Fibroblast of skin of left biceps (primary cell): ENCODE measurements at regions not wholly inside any gene's neighbourhood (a gene's known extent, or its start where the extent isn't known, plus 50 kb on each side); places are given as distances from the start of the nearest gene placed in this dataset.
"Not testable (repeated sequence)": the region's sequence is repeated elsewhere in the genome, so short reads cannot be mapped to it uniquely, and the experiment has no call there.

Experiments
- DNase-seq, 2 experiments: peaks; one replicate each; pipeline ENCODE4 v3.0.0-alpha.2; 2013; ENCODE audit warnings: low read depth in 2 of 2

DNA sequence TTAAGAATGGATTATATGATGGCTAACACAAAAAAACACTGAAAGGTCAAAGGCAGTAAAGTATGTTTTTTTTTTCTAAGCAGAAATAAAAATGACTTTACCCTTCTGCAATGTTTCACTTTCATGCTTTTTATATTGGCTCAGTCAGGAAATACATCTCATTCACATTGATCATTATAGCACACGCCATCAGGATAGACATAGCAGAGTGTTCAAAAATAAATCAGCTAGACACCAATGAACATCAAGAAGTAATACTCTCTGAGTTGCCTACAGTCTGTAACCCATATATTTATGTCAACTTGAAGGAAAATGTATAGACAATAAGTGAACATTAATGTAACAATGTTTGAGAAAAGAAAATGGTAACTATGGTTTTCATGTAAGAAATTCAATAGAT, 535.2 kb upstream of the EPHA7 start:
- no peak for DNase-seq

DNA sequence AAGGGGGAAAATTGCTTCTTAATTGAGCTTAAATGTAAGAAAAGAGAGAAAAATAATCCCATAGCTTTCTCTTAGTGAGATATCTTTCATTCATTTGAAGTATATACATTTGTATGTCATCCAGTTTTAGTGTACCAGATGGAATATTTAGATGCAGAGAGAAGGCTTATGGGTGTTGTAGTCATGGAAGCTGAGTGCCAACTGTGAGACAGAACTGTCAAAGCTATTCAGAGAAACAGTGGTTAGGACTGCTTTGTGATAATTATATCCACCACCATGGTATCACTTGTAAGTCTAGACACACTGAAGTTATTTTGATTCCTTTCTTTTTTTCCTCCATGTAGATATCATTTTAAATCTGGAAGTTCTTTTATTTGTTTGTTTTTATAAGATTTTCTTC, 524.3 kb upstream of the EPHA7 start:
- no peak for DNase-seq

DNA sequence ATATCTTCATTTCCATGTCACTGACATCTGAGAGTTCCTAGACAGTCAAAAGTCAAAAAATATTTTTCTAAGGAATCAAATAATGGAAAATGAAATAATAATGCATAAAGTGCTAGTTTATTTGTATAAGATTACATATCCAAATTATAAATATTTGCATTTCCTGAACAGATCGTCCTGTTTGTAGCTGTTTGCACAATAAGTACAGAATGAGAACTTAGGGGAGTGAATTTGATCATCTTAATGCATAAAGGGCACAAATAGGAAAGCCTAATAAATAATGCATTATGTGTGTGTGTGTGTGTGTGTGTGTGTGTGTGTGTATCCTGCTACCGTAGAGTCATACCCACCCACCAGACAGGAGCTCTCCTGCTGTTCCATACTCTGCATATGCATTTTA, 521.0 kb upstream of the EPHA7 start:
- no peak for DNase-seq

DNA sequence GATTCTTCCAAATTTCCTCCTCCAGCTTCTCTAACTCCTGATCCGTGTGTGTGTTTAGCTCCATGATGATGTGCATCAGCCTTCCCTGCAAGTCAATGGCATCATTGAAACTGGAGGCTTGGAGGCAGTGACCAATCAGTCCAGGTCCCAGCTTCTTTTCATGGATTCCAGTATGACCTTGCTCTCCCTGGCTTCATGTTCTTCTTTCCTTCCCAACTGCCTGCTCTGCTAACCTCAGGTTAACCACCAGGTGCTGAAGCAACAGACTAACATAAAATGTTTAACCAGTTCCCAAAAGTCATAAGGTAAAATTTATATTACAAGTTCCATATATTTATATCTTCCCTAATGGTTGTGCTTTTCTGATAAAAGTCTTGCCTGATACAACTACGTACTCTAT, 512.8 kb upstream of the EPHA7 start:
- no peak for DNase-seq

DNA sequence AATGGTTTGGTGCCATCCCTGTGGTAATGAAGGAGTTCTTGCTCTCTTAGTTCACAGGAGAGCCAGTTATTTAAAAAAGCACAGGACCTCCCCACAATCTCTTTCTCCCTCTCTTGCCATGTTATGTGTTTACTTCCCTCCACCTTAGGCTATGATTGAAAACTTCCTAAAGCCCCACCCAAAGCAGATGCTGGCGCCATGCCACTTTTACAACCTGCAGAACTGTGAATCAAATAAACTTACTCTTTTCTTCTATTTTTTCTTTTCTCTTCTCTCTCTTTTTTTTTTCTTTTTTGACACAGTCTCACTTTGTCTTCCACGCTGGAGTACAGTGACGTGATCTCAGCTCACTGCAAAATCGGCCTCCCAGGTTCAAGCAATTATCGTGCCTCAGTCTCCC, 508.4 kb upstream of the EPHA7 start:
- no peak for DNase-seq

DNA sequence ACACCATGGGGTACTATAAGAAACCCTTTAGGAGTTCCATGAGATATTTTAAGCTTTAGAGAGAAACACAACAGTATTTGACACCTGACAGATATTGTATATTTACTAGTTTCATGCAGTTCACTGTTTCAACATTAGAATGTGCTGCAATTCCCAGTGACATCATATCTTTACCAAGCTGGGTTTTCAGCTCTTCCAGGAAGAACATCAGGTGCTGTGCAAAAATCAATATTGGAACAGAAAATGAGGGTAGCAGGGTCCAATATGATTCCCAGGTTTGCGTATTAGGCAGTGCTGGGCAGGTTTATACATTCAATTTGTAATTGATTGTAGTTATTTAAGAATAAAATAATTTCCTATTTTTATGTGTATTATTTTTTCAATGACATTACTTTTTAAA, 500.0 kb upstream of the EPHA7 start:
- DNase-seq = no peak

DNA sequence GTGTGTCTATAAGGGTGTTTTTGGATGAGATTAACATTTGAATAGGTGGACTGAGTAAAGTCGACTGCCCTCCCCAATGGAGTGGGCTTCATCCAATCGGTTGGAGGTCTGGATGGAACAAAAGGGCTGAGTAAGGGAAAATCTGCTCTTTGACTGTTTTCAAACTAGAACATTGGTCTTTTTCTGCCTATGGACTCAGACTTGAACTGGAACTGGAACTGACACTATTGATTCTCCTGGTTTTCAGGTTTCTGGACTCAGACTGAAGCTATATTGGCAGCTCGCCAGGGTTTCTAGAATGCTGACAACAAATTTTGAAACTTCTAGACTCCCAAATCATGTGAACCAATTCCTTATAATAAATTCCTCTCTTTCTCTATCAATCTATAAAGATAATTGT, 498.9 kb upstream of the EPHA7 start:
- DNase-seq = no peak

DNA sequence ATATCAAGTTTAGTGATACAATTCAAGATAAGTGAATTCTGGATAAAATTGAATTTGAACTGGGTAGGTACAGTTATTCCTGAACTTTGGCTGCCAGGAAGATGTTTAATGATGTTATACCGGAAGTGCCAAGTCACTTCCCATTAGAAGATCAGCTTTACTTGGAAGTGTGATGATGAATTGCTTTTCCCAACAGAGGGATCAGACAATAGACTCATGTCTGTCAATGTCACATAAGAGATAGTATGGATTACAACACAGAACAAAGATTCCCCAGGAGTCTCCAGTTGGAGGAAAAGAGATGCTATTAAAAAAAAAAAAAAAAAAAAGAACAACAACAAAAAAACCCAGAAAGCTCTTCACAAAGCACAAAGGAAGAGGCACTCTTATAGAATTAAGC, 497.9 kb upstream of the EPHA7 start:
- no peak for DNase-seq

DNA sequence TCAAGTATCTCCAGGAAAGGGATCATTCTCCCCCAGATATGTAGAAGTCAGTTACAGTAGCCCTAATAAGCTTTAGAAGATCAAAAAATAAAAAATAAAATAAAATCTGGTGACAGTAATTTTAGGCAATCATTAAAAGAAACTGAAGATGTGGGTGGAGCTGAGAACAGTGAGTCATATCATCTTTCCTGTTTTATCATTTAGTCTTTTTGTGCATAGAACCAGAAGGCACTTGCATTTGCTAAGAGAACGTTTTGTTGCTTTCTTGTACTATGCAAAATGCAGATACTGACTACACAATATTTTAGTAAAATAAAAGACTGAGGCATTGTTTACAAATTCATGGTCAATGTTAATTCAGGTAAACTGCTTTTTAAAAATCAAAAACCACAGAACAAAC, 497.4 kb upstream of the EPHA7 start:
- DNase-seq = no peak

DNA sequence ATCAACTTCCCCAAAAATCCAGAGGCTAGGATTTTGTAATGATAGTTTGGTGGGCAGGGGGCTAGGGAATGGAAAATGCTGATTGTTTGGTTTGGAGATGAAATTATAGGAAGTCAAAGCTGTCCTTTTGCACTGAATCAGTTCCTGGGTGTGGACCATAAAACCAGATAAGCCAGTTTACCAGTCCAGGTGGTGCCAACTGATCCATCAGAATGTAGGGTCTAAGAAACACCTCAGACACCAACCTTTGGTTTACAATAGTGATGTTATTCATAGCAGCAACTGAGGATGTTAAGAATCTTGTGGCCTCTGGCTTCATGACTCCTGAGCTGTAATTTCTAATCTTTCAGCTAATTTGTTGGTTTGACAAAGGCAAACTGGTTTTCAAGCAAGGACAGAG, 496.6 kb upstream of the EPHA7 start:
- DNase-seq = no peak

DNA sequence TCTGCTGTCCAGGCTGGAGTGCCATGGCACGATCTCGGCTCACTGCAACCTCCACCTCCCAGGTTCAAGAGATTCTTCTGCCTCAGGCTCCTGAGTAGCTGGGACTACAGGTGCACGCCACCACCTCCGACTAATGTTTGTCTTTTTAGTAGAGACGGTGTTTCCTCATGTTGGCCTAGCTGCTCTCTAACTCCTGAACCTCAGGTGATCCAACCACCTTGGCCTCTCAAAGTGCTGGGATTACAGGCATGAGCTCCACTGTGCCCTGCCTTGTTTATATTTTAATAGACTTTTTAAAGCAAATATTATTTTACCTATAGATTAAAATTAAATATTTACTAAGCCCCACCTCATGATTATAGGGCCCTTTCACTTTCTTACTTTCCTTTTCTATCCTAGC, 483.2 kb upstream of the EPHA7 start:
- DNase-seq = no peak

DNA sequence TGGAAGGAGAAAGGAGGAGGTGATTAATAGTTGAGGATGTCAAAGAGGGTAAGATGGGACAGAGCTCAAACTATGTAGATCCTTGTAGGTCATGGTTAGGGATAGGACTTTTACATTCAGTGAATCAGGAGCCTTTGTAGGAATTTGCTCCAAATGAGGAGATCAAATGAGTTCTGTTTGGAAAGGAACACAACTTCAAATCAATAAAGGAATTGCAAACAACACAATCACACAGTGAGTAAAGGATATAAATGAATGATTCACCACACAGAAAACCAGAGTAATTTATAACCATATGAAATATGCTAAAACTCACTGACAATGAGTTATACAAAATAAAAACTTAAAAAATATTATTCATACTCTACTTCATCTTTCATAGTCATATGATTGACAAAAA, 480.8 kb upstream of the EPHA7 start:
- no peak for DNase-seq

DNA sequence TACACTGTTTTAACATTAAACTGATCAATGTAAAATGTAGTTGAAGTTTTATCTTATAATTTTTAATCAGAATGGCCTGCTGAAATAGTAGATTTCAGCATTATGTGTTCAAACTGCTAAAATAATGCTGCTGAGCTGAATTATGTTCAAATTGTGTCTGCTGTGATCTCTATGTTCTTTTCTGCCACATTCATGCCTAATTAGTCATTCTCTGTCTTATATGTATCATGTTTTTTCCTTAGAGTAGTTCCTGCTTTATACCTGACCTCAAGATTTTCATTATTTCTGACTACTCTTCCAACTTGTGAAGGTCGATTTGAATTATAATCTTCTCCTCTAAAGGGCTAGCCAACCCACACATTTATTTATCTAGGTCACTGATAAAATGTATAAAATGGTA, 476.7 kb upstream of the EPHA7 start:
- DNase-seq = no peak

DNA sequence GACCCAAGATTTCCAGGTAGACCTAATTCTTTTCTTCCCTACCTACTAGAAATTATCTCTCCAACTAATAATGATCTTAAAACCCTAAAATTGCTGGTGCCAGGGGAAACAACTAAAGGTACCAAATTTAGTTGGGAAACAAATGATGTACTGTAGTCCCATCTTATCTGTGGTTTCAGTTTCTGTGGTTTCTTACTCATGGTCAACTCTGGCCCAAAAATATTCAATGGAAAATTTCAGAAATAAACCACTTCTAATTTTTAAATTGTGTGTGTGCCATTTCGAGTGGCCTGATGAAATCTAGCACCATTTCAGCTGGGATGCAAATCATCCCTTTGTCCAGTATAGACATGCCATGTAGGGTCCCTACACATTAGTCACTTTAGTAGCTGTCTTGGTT, 475.2 kb upstream of the EPHA7 start:
- no peak for DNase-seq

DNA sequence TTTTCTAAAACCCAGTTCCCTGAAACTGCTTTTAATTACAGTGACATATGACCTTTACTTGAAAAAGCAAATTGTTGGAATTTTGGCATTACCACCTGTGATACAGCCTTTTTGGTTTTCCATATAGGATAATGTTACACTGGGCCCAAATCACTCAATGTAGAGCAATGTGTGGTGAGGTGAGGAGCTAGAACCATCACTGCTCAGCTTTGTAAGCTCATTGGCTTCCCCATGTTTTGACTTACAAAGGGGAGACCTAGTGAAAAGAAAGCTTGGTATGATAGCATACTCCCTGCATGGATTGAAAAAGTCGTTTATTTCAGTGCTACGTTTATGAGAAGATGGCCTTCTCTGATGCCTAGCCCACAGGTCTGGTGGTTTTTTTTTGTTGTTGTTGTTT, 470.4 kb upstream of the EPHA7 start:
- no peak for DNase-seq

DNA sequence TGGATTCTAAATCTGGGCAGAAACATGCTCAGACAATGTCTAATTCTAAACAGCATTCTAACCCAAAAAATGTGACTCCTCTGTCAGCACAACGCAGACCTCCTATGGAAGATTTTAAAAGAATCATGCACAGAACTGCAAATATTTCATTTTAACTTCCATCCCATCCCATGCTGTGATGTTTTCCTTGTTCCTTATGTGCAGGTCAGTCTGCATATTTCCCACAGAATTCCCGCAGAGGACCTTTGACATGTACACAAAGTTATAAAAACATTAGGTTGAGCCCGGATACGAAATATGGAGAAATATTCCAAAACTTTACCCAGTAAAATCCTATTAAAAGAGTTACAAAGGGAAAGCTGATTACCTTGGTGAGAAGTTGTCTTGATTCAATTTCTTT, 467.1 kb upstream of the EPHA7 start:
- DNase-seq = no peak

DNA sequence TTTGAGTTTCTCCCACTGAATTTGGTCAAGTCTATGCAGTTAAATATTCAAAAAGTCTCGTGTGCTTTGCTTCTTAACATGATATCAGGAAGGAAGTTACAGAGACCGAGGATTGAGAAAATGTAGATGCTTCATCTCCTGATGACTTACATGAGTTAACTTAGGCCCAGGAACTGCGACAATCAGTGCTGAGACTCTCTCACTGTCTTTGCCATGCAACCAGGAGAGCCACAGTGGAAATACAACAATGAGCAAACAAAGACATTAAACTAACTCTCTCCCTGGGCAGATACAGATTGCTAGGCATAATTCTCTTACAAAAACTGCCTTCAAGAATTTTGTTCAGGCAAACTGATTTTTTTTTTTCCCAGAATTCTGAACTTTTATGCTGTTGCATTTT, 440.6 kb upstream of the EPHA7 start:
- DNase-seq = no peak

DNA sequence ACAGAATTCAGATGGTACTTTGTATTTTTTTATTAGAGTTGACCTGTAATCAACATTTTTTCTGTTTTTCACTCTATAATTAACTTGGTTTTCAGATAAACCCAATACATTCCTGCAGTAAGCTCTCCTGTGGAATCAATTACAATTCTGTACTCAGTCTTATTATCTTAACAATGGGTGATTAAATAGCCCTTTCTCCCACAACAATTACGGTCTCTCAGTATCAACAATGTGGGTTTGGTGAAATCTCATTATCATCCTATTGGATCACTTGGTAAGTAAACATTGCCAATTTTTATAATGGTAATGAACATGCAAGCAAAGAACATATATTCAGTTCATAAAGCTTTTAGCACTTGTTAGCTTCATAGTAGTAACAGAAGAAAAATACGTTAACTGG, 438.9 kb upstream of the EPHA7 start:
- no peak for DNase-seq

DNA sequence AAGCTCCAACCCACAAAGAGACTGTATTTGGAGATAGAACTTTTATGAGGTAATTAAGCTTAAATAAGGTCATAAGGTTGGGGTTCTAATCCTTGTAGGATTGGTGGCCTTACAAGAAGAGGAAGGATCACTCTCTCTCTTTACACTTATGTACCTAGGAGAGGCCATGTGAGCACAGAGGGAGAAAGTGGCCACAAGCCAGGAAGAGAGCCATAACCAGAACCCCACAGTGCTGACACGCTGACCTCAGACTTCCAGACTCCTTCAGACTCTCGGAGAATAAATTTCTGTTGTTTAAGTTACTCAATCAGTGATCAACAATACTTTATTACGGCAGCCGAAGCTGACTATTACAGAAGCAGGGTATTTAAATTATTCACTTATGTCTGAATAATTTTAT, 430.5 kb upstream of the EPHA7 start:
- no peak for DNase-seq

DNA sequence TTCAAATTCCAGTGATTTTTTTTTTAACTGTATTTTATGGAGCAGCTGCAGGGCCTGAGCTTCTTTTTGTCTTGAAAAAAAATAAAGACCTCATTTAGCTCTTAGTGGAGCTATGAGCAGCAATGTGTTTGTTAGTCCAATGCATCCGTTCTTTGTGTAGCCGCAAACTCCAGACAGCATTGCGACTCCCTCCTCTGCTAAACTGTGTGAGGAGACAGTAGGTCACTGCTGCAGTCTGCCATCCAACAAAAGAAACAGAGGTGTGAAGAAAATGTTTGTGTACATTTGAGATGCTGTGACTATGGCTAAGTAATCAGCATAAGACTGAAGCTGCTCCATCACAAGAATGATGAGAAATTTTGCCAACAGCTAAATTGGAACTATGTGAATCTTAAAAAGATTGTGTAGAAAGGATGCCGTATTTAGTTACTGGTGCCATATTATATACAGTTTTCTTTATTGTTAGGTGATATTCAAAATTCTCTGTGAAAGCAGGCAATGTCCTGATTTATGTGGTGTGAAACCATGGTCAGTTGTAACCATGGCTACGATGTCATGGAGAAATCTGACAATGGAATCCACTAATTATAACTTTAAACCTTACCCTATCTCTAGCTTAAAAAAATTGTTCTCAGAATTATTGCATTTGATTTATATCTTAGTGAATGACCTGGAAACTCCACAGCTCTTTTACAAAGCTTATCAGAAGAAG, 428.8 kb upstream of the EPHA7 start:
- DNase-seq = no peak

DNA sequence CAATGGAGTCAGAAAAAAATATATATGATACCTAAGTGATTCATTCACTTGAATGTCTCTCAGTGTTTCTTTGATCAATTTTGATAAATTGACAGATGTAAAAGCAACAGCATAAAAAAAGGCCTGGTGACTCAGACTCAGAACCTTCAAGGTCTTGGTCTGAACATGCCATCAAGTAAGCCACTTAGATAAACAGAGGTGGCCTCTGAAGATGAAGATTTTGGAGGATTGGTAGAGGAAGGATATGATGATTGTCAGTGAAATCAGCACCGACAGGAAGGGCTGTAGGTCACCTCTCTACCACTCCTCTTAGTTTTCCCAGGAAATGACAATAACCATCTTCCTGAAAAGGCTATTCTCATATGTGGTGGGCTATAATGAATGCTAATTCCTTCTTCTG, 422.8 kb upstream of the EPHA7 start:
- no peak for DNase-seq

DNA sequence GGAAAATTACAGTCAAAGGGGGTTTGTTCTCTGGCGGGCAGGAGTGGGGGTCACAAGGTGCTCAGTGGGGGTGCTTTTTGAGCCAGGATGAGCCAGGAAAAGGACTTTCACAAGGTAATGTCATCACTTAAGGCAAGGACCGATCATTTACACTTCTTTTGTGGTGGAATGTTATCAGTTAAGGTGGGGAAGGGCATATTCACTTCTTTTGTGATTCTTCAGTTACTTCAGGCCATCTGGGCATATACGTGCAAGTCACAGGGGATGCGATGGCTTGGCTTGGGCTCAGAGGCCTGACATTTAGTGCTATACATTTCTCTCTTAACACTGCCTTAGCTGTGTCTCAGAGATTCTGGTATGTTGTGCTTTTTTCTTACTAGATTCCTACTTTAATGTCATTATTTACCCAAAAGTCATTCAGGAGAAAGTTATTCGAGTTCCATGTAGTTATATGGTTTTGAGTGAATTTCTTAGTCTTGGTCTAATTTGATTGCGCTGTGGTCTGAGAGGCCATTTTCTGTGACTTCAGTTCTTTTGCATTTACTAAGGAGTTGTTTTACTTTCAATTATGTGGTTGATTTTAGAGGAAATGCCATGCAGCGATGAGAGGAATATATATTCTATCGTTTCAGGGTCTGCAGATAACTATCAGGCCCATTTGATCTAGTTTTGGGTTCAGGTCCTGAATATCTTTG, 416.2 kb upstream of the EPHA7 start:
- DNase-seq = not testable (repeated sequence)

DNA sequence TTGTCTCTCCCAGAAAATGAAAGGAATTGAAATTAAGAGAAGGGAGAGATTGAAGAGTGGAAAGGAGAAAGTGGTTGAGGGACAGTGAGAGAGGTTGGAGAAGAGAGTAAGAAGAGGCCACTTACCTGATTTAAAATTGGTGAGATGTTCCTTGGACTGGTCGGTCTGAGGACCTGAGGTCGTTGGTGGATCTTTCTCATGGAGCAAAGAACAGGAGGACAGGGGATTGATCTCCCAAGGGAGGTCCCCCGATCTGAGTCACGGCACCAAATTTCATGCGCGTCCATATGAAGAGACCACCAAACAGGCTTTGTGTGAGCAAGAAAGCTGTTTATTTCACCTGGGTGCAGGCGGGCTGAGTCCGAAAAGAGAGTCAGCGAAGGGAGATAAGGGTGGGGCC, 415.7 kb upstream of the EPHA7 start:
- DNase-seq = not testable (repeated sequence)

DNA sequence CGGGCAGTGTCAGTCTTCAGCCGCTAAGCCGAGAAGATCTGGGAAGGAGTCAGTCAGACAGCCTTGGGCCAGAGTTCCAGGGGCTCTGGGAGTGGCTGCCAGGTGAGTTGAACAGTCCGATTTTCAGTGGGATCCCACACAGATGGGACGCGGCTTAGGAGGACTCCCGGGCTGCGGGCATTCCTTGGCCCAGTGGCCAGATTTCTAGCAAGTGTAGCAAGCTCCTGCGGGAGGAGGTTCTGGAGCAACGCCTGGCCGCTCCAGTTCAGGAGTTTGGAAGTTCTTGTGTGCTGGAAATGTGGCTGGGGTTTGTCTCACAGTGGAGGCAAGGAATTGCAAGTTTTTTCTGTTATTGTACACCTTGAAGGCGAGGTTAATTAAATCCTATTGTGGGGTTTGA, 414.0 kb upstream of the EPHA7 start:
- DNase-seq = not testable (repeated sequence)
